ENCODE measurements at regions not wholly inside any gene's neighbourhood (a gene's known extent, or its start where the extent isn't known, plus 50 kb on each side); places are given as distances from the start of the nearest gene placed in this dataset.

- DNase-seq (ENCODE audit: low read depth, low spot score): no peak
- ChIA-PET CTCF (no interaction called here), POLR2A (no interaction called here)
- Histone ChIP-seq H3K9me3 (ENCODE audit: control insufficient read depth, insufficient read depth, low read length) (peaks cover 2% of the 10 kb centered on the region; the same call in 1 of the 2 replicates), H3K27me3 (ENCODE audit: control insufficient read depth, insufficient read depth, low read length) (no peaks in the 10 kb centered on the region), H3K4me3 (ENCODE audit: low read depth, low read length) (no peak overlapping the region), H3K27ac (ENCODE audit: low read depth, low read length) (no peak overlapping the region)
- TF ChIP-seq, protein P1, sequence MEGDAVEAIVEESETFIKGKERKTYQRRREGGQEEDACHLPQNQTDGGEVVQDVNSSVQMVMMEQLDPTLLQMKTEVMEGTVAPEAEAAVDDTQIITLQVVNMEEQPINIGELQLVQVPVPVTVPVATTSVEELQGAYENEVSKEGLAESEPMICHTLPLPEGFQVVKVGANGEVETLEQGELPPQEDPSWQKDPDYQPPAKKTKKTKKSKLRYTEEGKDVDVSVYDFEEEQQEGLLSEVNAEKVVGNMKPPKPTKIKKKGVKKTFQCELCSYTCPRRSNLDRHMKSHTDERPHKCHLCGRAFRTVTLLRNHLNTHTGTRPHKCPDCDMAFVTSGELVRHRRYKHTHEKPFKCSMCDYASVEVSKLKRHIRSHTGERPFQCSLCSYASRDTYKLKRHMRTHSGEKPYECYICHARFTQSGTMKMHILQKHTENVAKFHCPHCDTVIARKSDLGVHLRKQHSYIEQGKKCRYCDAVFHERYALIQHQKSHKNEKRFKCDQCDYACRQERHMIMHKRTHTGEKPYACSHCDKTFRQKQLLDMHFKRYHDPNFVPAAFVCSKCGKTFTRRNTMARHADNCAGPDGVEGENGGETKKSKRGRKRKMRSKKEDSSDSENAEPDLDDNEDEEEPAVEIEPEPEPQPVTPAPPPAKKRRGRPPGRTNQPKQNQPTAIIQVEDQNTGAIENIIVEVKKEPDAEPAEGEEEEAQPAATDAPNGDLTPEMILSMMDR (IDR thresholded peaks at IDR 0.05; ENCODE audit: low read depth, low read length): no peak
Observed at GRCh38 chr20:61119794-61120410, 132.2 kb upstream of the CDH4 start.

DNA sequence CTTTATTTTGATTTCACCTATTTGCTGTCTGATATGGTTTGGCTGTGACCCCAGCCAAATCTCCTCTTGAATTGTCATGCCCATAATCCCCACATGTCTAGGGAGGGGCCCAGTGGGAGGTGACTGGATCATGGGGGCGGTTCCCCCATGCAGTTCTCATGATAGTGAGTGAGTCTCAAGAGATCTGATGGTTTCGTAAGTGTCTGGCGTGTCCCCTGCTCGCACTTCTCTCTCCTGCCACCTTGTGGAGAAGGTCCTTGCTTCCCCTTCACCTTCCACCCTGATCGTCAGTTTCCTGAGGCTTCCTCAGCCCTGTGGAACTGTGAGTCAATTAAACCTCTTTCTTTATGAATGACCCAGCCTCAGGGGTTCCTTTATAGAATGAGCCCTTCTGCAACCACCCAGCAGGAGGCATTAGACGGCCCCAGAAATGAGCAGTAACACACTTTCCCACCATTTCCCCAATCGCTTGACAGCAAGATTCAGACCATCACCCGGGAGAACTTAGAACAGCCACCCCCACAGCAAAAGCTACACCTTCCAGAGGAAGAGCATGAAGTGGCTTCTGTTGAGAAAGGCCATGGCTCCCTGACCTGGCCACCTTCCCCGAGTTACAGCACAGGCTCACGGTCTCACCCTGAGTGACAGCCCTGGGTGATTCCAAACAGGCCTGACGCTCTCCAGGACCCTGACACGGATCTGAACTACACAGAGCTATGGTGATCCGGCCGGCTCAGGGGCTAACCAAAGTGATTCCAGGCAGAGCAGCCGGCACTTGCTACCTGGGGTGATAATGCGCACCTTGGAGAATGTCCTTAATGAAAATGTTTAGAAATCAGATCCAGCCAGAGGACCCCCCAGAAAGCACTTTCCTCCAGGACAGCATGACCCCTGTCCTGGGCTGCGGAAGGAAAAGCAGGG is 131.2 kb upstream of the CDH4 start:
- TF ChIP-seq, protein P1 (IDR thresholded peaks at IDR 0.05; ENCODE audit: low read depth, low read length): peak; percentile 55
- Histone ChIP-seq H3K4me3 (ENCODE audit: low read depth, low read length) (no peak overlapping the region), H3K9me3 (ENCODE audit: control insufficient read depth, insufficient read depth, low read length) (peaks cover 2% of the 10 kb centered on the region; the same call in 1 of the 2 replicates), H3K27ac (ENCODE audit: low read depth, low read length) (no peak overlapping the region), H3K27me3 (ENCODE audit: control insufficient read depth, insufficient read depth, low read length) (no peaks in the 10 kb centered on the region)
- DNase-seq (ENCODE audit: low read depth, low spot score): peak; percentile 18
- ChIA-PET POLR2A (no interaction called here), CTCF (interaction anchor here (1.2 kb wide), 1 partner anchor 108 kb away, joined by 5 read pairs; no protein-coding TSS in a partner anchor)

DNA sequence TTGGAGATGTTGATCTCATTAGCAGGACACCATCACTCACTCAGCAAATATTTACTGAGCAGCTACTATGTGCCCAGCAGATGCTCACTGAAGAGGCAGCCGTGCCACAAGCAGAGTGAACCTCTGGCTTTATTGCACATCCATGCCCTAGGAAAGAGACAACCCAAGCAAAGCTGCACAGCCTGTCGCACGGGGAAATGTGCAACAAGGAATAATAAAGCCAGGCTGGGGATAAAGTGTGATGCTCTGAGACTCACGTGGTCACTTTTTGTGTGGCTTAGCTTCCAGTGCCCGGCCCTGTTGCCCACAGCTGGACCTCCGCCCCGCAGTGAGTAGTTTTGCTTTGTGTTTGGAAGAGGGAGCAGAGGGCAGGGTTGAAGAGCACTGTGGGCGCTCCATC is 130.4 kb upstream of the CDH4 start:
- CTCF ChIA-PET: interaction anchor here (1.2 kb wide), 1 partner anchor 107 kb away, joined by 5 read pairs; no protein-coding TSS in a partner anchor

GRCh38 chr20:61123286-61123685 is 128.8 kb upstream of the CDH4 start:
- DNase-seq (ENCODE audit: low read depth, low spot score): no peak
- Histone ChIP-seq H3K27ac (ENCODE audit: low read depth, low read length) (no peak overlapping the region), H3K27me3 (ENCODE audit: control insufficient read depth, insufficient read depth, low read length) (no peaks in the 10 kb centered on the region), H3K9me3 (ENCODE audit: control insufficient read depth, insufficient read depth, low read length) (peaks cover 2% of the 10 kb centered on the region; the same call in 1 of the 2 replicates), H3K4me3 (ENCODE audit: low read depth, low read length) (no peak overlapping the region)
- CTCF ChIA-PET: interaction anchor here (3.0 kb wide), 1 partner anchor 106 kb away, joined by 10 read pairs; no protein-coding TSS in a partner anchor
- TF ChIP-seq, protein P1 (IDR thresholded peaks at IDR 0.05; ENCODE audit: low read depth, low read length): no peak
- POLR2A ChIA-PET: no interaction called here

More for the DNA sequence above, 130.4 kb upstream of the CDH4 start:
- DNase-seq (ENCODE audit: low read depth, low spot score): no peak
- TF ChIP-seq, protein P1 (IDR thresholded peaks at IDR 0.05; ENCODE audit: low read depth, low read length): no peak
- Histone ChIP-seq H3K27ac (ENCODE audit: low read depth, low read length) (no peak overlapping the region), H3K27me3 (ENCODE audit: control insufficient read depth, insufficient read depth, low read length) (no peaks in the 10 kb centered on the region), H3K4me3 (ENCODE audit: low read depth, low read length) (no peak overlapping the region), H3K9me3 (ENCODE audit: control insufficient read depth, insufficient read depth, low read length) (peaks cover 2% of the 10 kb centered on the region; the same call in 1 of the 2 replicates)
- POLR2A ChIA-PET: no interaction called here

Data from AG04450 (cell line).